Suprapubic skin (tissue), 4 donors: ENCODE measurements at regions not wholly inside any gene's neighbourhood (a gene's known extent, or its start where the extent isn't known, plus 50 kb on each side); places are given as distances from the start of the nearest gene placed in this dataset.

ENCODE experiments used
- CTCF ChIP-seq, 2 donors: fragments of 200-600 bp in 1 of 2; fragments of 450-650 bp in 1 of 2; sonication (generic) in 1 of 2; IDR thresholded peaks; one replicate each; pipeline ENCODE4 v1.5.1; 2016 to 2019; ENCODE audit warnings: antibody characterized with exemption in 2 of 2, mild to moderate bottlenecking in 1 of 2, moderate library complexity in 1 of 2
- EP300 ChIP-seq: sonication (generic); formaldehyde crosslinking; IDR thresholded peaks from one replicate; pipeline ENCODE4 v1.6.1; 2017; ENCODE audit warnings: antibody characterized with exemption
- POLR2A ChIP-seq, 2 donors: fragments of 450-650 bp; IDR thresholded peaks; one replicate each; pipeline ENCODE4 v1.6.1; 2017; ENCODE audit warnings: antibody characterized with exemption in 2 of 2, mild to moderate bottlenecking in 2 of 2, moderate library complexity in 2 of 2
- POLR2AphosphoS5 ChIP-seq, 3 donors: sonication (generic); formaldehyde crosslinking; IDR thresholded peaks; one replicate each; pipeline ENCODE4 v1.6.1; 2017; ENCODE audit warnings: antibody characterized with exemption in 3 of 3

- TF ChIP-seq CTCF (IDR thresholded peaks at IDR 0.05) (no peak), POLR2AphosphoS5 (IDR thresholded peaks at IDR 0.05) (no peak), POLR2A (IDR thresholded peaks at IDR 0.05) (no peak), EP300 (no peak)
These were observed 1767.6 kb upstream of the NUDT12 start for GRCh38 chr5:105330185-105330584.
